HG03095 (cell line): ENCODE measurements at regions not wholly inside any gene's neighbourhood (a gene's known extent, or its start where the extent isn't known, plus 50 kb on each side); places are given as distances from the start of the nearest gene placed in this dataset.

Experiments
- ATAC-seq: cut with Tn5 transposase; IDR thresholded peaks from one replicate; pipeline ENCODE4 v1.9.1; 2021; ENCODE audit warnings: moderate library complexity; ENCODE audit not compliant: unreplicated experiment

DNA sequence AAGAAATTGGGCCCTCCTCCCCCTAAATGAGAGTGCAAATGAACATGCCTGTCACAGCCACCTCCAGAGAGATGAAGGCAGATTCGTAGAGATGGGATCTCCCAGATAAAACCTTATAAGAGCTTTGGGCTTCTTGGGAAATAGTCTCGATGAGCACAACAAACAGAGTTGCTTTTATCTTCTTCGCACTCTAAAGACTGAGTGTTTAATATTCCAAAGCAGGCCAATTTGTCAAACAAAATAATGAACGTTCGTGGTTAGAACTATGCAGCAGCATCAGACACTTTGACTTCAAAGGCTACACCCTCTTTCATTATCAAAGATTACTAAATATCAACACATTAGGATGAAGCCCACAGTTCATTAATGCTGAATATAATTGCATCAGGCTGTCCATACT is 256.2 kb downstream of the SKIDA1 start:
- ATAC-seq, result no peak

DNA sequence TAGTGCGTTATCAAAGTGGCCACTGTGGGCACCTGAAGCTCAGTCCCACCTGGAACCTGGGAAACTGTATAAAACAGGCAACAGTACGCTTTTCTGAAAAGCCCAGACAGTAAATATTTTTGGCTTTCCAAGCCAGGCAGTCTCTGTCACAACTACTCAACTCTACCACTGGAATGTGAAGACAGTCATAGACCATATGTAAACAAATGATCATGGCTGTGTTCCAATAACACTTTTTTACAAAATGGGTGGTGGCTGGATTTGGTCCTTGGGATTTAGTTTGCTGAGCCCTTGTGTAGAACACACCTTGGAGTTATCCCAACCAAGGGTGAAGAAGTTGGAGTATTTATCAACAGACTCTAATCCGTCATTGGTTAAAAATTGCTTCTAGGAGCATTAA is 259.9 kb downstream of the SKIDA1 start:
- no peak for ATAC-seq

DNA sequence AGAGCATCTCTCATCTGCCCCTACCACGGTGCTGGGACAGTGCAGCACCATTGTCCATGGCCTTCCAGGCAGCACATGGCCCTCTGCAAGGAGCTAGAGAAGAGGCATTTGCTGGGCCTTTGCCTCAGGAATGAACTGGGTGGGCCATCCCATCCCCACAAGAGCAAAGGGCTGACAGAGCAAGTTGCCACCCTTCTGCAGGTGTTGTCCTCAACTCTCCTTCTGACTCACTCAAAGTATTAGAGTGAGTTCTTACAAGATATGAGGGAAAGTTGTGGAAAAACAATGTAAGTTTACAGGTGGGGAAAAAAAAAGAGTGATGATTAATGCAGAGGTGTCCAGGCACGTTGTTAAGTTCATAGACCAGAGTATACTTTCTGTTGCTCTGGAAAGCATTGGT is 261.2 kb downstream of the SKIDA1 start:
- no peak for ATAC-seq

DNA sequence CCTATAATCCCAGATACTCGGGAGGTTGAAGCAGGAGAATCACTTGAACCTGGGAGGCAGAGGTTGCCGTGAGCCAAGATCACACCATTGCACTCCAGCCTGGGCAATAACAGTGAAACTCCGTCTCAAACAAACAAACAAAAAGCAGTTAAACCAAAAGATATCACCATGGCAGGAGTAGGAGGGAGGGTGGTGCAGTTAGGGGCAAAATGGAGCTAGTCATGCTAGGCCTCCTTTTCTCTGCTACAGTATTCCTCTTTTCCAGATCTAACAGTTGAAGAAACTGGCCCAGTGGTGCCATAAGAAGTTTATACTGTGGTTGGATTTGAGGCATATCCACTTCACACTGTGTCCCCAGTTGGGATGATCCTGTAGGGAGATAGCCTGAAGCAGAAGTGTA is 261.6 kb downstream of the SKIDA1 start:
- no peak for ATAC-seq

DNA sequence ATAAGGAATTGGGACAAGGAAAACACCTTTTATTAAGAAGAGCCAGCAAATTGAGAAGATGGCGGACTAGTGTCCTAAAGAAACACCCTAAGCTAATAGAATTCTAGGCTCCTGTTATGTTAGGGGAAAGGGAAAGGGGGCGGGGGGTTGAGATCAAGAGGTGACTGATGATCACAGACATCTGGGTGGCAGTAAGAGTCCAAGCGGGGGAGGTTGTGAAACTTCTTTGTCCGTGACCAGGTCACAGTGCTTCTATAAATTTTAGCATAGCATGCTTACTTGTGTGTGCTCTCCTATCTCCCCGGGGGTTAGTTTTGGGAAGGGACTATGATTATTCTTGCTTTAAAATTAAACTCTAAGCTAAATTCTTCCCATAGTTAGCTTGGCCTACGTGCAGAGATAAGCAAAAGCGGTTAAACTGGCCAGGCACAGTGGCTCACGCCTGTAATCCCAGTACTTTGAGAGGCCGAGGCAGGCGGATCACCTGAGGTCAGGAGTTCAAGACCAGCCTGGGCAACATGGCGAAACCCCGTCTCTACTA is 262.1 kb downstream of the SKIDA1 start:
- no peak for ATAC-seq

DNA sequence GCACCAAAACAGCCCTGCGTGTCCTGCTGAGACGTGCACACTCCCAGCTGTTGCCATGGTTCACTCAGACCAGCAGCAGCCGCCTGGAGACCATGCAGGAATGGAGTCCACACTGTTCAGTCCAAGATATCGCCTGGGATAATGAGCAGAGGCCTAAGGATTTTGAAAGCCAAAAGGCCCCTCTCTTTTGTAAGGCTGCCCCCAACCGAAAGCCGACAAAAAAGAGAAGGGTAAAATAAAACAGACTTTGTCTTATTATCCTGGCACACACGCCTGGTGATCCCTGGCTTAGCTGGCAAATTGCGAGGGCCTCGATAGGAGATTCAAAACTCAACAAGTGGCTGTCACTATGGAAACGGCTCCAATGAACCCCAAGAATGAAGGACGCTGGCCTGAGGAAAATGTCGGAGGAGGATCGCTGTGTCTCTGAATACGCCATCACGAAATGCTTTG is 263.6 kb downstream of the SKIDA1 start:
- ATAC-seq, result no peak

DNA sequence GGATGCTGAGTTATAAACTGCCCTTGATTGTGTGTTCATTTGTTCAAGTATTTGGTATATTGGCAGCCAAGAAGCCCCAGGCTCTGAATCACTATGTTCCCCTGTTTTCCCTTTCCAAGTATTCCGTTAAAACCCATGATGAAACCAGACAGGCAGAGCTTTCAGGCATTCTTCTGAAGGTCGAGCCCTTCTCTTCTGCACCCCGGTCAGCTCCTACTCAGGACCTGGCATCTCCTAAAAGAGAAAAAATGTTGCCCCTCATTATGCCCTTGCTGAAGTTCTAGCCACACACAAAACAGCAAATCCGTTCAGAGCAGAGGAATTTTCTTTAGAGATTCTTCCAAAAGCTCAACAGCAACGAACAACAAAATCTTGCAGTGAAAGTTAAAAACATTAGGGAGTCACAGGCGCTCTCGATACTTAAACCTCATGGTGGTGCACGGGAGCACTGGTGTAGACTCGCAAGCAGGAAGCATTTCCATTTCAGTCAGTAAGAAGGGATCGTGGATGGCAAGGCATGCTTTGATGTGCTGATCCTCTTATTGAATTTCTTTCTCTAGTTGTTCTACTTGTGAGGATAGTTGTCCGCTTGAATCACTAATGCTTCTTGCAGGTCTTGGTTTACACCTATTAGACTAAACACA is 264.9 kb downstream of the SKIDA1 start:
- no peak for ATAC-seq

DNA sequence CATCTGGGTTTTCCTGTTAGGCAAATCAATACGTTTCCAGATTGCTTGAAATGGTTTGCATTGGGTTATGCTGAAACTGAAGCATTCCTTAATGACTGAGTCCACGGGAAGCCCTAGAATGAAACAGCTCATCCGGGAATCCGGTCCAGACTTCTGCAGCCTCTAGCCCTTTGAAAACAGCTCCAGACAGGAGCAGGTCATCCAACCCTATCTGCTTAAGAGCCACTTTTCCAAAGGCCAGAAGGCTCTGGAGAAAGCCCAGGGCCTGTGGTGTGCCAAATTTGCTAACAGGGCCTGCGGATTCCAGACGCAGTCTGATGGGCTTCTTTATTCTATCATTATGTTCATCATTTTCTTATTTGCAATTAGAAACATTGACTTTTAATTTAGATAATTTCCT is 265.4 kb downstream of the SKIDA1 start:
- ATAC-seq, result no peak

DNA sequence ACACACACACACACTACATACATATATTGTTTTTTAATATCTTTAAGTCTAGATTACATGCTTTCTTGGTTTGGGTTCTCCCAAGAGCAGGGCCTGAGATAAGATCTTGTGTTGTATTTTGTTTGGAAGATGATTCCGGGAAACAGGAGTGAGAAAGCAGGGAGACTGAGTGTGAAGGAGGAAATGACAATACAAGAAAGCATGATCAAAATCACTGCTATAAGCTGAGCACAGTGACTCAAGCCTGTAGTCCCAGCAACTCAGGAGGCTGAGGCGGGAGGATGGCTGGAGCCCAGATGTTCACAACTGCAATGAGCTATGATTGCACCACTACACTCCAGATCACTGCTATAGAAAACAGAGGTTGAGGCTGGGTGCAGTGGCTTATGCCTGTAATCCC is 267.6 kb downstream of the SKIDA1 start:
- no peak for ATAC-seq

DNA sequence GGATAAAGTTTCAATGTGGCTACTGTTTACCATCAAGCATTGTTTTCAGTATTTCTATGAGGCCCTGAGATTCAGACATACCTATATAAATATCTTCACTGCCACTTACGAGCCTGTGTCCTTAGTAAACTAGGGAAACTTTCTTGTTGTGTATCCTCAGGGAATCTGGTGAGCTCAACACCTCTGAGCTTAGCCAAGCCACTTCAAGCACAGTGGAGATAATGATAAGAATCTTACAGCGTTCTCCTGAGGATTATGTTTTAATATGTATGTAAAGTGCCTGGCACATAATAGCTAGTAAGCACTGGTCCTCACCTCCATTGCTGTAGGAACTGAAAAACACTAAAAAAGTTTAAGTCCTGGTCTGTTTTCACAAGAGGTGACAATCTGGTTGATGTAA is 268.3 kb downstream of the SKIDA1 start:
- ATAC-seq, result no peak

DNA sequence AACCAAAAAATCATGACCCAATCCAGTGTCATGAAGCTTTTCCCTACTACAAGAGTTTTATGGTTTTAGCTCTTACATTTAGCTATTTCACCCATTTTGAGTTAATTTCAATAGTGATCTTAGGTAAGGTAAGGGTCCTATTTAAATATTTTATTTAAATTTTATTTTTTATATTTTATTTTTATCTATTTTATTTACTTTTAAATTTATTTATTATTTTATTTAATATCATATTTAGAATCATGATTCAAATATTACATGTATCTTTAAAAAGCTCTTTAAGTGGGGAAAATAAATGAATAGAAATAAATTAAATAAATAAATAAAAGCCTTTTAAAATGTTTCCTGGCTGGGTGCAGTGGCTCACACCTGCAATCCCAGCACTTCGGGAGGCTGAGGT is 276.0 kb downstream of the SKIDA1 start:
- ATAC-seq, result no peak

DNA sequence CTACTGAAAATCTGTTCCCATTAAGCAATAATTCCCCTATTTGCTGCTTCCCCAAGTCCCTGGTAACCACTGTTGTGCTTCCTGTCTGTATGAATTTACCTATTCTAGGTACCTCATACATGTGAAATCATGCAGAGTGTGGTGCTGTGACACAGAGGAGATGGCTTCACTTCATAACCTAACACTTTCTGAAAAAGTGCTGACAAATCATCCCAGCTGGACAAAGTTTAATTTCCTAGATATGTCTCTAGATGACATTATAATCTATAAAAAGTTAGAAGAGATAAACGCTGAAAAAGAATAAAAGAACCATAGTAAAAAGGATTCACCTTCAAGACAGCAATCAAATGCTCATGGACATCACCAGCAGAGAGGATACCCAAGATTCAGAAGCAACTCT is 277.9 kb downstream of the SKIDA1 start:
- ATAC-seq, result no peak

DNA sequence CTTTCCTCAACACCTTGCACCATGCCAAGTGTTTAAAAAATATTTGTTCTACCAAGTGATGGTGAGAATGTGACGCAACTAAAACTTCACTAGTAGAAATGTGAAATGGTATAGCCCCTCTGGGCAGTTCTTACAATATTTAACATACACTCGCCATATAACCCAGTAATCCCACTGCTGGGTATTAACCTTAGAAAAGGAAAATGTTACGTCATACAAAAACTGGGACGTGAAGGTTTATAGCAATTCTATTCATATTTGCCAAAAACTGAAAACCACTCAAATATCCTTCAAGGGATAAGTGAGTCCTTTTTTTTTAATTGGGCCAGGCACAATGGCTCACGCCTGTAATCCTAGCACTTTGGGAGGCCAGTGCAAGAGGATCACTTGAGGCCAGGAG is 279.3 kb downstream of the SKIDA1 start:
- ATAC-seq, result no peak

DNA sequence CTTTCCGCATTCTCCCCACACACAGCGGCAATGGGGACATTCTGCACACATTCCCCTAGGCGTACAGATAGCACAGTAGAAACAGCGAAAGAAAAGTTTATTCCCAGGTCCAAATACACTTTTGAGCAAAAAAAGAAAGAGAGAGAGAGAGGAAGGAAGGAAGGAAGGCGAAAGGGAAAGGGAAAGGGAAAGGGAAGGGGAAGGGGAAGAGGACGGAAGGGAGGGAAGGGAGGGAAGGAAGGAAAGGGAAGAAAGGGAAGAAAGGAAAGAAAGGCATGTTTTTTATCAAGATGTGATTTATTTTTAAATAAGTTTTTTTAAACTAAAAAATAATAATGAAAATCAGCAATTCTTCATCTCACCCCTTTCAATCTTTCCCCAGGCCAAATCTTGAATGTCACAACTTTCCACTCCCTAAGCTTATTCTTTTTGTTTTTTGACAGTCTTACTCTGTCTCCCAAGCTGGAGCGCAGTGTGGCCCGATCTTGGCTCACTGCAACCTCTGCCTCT is 281.7 kb downstream of the SKIDA1 start:
- ATAC-seq, result no peak

DNA sequence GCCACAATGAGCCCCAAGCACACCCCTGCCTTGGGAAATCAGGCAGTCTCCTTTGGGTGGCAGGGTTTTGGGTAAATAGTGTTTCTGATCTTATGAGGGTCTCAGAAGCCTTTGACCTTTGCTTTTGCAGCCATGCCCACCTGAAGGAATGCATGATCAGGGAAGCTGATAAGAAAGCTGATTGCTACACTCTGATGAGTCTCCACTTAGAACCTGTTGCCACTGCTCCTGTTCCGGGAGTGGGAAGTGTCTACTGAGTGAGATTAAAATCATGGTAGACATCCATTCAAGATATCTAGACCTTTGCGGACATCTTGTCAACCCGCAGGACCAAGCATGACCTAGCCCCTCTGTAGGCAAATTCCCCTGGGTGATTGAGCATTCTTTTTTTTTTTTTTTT is 282.6 kb downstream of the SKIDA1 start:
- ATAC-seq, result no peak

DNA sequence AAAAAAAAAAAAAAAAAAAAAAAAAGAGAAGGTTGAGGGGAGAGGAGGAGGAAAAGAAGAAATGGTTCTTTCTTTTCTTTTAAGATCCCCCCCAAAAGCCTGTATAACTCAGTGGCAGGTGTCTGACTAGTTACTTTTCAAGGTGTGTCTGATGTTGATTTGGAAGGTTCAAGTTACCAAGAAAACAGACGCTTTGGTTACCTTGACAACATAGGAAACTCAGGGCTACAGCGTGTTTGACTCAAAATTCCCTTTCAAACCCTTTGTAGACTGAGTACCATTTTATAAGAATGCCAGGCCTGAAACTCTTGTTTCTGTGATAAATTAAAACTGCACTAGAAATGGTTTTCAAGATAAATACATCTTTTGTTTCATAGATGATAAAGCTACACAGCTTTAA is 286.8 kb downstream of the SKIDA1 start:
- ATAC-seq, result no peak

DNA sequence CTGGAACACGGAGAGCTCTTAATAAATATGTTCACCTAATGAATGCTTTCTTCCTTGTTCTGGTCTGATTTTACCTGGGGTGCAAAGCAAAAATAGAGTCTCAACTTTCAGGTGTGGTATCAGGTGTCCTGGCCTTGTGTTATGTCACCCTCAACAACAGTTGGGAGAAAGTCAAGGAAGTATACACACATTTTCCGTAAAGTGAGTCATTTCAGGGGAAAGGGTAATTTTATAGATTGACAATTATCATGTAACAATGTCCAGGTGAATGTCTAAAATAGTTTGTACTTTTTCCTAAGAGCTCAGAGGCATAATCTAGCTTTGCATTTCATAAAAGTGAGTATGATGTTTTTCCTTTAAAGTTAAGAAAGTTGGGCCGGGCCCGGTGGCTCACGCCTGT is 287.4 kb downstream of the SKIDA1 start:
- no peak for ATAC-seq

DNA sequence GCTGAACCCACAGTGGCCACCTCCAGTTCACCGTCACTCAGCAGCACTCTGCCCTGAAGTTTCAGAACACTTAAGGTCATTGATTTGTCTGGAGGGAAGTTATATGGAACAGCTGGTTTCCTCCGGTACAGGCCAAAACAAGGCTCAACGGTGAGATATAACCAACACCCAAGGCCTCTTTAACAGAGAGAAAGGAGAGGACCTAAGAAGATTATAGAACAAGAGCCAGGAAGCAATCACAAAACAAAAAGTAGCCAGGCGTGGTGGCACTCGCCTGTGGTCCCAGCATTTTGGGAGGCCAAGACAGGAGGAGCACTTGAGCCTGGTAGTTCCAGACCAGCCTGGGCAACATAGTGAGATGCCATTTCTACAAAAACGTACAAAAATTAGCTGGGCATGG is 290.7 kb downstream of the SKIDA1 start:
- no peak for ATAC-seq

DNA sequence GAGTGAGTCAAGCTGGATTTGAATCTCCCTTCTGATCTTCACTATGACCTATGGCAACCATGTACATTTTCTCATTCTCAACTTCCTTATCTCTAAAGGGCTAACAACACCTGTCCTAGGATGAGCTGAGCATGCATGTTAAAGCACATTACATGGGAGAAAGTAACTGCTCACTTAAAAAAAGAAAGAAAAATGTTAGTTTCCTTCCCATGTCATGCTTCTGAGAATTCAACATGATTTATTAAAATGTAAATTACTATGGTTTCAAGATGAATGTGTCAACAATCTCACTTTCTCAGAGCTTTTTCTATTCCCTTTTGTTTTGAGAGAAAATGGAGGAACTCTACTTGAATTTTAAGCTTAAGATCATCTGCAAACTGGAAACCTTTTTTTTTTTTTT is 295.3 kb downstream of the SKIDA1 start:
- ATAC-seq, result no peak

DNA sequence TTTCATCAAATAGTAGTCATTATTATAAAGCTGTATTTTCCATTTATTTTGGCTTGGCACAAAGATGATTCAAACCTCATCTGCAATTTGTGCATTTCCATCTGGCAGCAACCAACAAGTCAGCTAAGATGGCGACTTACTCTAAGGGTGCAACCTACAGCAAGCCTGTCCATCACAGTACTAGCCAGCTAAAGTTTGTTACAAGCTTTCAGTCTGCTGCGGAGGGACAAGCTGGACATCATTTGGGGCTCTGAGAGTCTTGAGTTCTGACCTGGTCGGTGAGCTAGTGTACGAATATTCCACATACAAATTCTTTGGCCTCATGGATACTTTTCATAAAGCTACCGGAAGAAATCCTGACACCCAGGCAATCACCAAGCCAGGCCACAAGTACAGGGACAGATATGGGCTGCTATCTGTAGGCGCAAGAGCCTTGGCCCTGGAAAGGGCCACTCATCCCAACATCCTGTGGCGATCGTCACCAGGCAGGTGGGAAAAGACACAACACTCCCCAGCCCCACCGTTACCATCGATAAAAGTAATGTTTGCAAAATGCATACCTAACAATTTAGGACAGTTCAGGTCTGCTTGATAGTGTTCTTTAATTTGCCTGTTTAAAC is 307.6 kb downstream of the SKIDA1 start:
- no peak for ATAC-seq

DNA sequence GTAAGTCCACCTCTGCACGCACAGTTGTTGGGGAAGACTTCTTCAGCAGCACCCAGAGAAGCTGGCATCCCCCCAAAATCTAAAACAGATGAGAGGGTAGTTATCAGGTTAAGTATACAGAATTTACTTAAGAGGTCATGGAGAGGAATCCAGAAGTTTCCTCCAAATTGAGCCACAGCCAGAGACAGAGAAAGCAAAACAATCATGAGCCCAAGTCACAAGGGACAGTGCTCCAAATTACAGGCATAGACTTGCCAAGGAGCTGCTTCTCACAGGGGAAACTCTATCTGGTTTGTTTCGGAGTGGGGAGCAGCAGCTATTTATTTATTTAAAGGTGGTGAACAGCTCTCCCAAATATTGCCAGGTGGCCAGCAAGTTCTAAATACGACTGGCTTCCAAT is 308.4 kb downstream of the SKIDA1 start:
- ATAC-seq, result no peak

DNA sequence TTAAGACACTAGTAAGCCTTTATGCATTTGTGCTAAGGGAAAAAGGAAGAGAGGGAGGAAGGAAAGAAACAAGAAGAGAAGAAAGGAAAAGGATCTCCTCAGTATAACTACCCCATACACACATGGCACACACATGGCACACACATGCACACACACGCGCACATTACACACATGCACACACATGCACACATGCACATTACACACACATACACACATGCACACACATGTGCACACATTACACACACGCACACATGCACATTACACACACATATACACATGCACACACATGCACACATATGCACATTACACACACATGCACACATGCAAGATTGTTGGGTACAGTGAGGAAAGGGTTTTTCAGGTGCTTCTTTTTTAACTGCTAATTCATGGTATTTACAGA is 311.2 kb downstream of the SKIDA1 start:
- no peak for ATAC-seq

DNA sequence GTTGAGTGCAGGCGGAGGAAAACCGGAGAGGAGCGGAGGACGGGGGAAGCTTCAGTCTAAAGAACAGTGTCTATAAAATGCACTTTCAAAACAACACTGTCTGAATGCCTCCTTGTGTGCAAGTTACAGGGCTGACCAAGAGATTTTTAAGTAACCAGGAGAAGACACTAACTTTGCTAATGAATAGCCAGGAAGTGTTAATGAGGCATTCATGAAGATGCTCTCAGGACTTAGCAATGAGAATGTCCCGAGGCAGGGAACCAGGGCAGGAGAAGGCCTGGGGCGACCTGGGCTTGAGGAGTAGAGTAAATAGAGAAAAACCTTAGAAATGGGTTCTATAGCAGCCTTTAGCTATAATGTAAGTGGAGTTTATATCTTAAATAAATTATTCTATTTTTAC is 312.1 kb downstream of the SKIDA1 start:
- ATAC-seq, result no peak
